Activated CD4-positive, alpha-beta T cell treated with anti-CD3 and anti-CD28 coated beads for 4 hours (primary cell): ENCODE measurements at regions not wholly inside any gene's neighbourhood (a gene's known extent, or its start where the extent isn't known, plus 50 kb on each side); places are given as distances from the start of the nearest gene placed in this dataset.

Experiments used
- DNase-seq, 2 donors: peaks; one replicate each; pipeline ENCODE4 v3.0.0-alpha.2; 2020

DNA sequence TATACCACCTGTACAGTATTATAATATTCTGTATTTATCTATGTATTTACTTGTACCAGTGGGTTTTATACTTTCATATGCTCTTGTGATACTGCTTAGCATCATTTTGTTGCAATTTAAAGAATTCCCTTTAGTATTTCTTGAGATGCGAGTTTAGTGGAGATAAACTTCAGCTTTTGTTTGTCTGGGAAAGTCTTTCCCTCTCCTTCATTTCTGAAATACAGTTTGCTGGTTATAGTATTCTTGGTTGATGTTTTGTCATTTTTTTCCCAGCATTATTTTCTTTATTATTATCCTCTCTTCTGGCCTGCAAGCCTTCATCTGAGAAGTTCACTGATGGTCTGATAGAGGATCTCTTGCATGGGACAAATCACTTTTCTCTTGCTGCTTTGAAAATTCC is 136.6 kb upstream of the MCHR2 start:
- DNase-seq: no peak

GRCh38 chr6:100126790-100127484 is 132.9 kb upstream of the MCHR2 start:
- no peak for DNase-seq

GRCh38 chr6:100121854-100122609 is 128.0 kb upstream of the MCHR2 start:
- no peak for DNase-seq

- no peak for DNase-seq
Measured at GRCh38 chr6:100119261-100119660, 125.2 kb upstream of the MCHR2 start.

DNA sequence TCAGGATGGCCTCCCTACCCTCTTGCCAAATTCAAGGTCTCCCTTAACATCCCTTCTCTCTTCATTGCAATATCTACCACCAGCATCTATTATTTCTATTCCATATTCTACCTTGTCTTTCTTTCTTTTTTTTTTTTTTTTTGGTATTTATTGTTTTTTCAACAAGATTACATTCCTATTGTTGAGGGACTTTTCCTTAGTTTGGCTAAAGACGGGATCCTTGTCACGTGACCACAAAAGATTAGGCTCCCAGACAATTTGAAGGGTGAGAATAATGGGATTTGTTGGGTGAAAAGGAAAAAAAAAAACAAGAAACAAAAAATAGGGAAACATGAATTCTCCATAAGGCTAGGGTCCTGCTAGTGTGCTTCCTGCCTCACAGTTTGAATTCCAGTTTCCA is 124.3 kb upstream of the MCHR2 start:
- DNase-seq: no peak

GRCh38 chr6:100117680-100118079 is 123.7 kb upstream of the MCHR2 start:
- DNase-seq: no peak

DNA sequence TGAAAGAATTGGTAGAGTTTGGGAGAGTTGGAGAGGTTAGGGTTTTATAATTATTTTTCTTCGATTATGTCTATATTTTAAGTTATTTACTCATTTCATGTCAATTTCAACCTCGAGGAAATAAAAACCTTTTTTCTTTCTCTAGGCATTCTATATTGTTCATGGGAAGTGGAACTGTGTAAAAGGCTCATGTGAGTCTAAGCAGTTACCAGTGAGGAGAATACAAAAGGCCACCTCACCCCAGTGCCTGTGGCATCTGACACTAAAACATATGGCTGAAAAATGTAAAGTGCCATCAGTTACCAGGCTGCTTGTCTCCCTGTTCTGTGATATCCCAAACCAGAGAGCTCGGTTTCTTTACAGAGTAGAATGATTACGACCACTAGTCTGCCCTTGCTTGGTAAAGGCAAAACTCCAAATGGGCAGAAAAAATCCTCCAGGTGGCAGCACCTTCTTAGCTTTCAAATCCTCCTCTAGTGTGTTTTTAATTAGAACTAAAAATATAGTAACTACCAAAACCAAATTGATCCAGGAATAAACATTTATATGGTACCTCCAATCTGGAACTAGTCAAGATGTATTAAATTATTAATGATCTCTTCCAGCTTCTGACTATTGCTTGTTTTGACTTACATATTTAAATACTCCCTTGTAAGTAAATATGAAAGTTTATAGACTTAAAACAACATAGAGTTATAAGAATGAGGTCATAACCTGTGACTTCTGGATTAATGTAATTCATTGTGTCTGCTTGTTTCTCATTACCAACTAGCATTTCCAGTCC is 122.6 kb upstream of the MCHR2 start:
- no peak for DNase-seq

- no peak for DNase-seq
Measured at GRCh38 chr6:100115407-100116101, 121.5 kb upstream of the MCHR2 start.

GRCh38 chr6:100112855-100113508 is 119.0 kb upstream of the MCHR2 start:
- DNase-seq: no peak

- no peak for DNase-seq
Measured at GRCh38 chr6:100105919-100106529, 112.0 kb upstream of the MCHR2 start.

DNA sequence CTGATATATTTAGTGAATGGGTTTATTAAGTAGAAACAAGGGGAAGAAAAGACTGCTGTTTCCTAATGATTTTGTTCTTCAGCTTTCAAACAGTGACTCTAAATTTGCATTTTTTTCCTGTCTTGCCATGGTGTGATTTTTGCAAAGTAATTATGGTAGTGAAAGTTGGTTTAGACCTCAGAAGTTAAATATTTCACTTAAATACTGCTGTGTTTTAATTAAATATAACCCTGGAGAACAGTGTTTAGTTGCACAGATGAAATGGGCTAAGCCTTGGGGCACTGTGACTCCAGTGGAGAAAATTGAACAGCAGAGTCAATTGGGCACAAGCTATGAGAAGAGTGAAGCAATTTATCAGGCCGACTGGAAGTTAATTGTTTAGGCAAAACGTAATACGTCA is 111.1 kb upstream of the MCHR2 start:
- DNase-seq: no peak

DNA sequence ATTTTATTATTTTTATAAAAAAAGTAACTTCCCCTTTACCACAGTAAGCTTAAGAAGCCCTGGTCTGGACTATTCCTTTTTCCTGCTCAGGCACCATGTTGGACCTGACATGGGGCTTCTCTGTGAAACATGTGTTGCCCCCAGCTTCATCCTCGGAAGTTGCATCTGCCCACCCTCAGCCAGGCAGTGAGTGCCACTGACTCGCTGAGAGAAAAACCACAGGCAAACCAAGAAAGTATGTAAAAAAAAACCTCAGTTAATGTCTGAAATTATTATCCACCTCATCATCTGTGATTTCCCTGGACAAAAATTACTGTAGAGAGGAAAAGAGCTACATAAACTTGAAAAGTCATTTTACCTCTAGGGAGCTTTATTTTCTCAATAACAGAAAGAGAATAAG is 109.9 kb upstream of the MCHR2 start:
- DNase-seq: no peak

DNA sequence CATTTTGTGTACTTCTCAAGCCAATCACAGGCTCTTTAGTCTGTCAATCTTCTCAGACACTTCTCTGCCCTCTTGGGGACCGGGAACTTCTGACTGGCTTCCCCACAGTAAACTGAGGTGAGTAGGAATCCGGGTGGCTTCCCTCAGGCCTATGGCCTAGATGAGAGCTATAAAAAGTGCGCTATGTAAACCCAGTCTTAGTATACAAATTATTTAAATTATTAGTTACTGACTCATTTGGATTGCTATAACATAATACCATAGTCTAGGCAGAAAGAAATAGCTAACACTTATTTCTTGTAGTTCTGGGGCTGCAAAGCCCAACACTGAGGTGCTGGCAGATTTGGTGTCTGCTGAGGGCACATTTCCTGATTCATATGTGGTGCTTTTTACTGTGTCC is 109.2 kb upstream of the MCHR2 start:
- DNase-seq: no peak

- DNase-seq: no peak
Measured at GRCh38 chr6:100101644-100102043, 107.6 kb upstream of the MCHR2 start.

DNA sequence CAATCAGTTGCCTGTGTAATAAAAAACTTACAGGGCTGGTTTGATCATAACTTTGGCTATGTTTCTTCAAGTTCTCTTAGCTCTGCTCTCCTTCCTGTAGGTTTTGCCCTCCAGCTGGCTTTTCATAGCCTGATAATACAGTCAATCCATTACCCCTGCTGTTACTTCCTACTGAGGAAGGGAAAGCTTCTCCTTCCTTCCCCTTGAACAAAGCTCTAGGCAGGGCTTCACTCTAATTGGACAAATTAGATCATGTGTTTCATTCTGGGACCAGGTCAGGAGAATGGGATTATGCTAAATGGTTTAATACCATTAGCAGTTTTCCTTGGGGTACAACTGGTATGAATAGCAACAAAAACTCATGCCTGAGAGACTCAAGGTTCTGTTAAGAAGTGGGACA is 106.8 kb upstream of the MCHR2 start:
- DNase-seq: no peak

DNA sequence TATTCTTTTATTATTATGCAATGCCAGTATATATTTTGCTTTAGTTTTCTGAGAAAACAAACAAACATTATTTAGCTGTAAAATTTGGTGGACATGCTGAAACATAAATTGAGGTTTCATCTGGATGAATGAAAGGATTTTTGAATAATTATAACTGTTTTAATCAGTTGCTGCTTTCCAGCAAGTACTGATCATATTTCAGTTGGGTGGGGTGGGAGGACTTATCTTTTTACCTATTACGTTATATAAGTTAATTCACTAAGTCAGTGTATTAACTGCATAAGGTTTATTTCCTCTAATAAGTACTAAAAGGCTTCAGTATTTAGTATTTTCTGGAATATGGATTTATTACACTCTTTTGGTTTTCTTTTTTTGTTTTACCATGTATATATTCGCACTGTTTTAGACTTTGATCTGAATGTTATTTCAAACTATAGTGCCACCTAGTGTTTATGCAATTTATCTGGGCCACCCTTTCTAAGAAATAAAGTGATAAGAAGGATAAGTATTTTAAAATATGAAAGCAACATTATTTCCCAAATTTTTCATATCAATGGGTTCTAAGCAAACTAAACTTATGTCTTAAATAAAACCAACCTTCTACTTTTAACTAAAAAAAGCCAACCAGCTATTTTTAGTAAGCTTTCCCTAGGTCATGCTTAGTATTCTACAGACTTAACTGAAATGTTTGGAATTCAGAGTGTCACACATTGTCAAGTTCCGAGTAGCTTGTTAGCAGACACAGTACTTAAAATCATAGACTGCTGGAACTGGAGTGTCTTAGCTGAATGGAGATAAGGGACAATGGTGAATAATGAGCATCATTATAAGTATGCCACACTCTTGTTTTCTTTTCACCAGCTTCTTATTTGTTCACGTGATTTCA is 105.4 kb upstream of the MCHR2 start:
- no peak for DNase-seq

- no peak for DNase-seq
Measured at GRCh38 chr6:100096936-100097335, 102.9 kb upstream of the MCHR2 start.

GRCh38 chr6:100096341-100096740 is 102.3 kb upstream of the MCHR2 start:
- DNase-seq: no peak

GRCh38 chr6:100093405-100093804 is 99.4 kb upstream of the MCHR2 start:
- DNase-seq: no peak

DNA sequence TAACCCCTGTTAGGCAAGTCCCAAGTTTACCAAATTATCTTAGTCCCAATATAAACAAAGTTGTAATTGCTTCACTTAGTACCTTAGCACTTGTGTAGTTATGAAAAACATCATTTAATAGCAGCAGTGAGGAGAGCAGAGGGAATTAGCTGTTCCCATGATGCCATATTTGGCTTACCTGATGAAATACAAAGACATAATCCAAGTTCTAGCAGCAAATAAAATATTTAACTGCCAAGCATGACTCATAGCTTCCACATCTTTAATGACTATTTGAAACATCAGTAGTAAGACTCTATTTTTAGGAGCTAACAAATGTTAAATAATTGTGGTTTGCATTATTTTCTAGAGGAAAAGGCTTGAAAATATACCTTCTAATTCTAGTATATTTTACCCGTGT is 94.0 kb upstream of the MCHR2 start:
- DNase-seq: no peak

DNA sequence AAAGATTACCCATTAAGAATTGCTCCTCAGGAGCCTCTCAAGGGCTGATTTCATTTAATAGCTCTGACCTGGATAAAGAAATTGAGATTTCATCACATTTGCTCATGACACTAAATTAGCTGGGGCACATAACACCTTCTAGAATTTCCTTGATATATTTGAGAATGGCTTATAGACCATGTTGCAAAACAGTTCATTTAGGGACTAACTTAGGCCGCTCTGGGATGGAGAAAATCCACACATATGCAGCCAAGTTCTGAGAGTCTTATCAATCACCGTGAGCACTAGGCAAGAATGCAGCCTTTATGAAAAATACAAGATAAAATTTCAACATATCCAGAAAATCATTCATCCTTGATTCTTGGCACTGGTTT is 91.0 kb upstream of the MCHR2 start:
- DNase-seq: no peak
